Gastrocnemius medialis (tissue), 4 donors: ENCODE measurements at regions not wholly inside any gene's neighbourhood (a gene's known extent, or its start where the extent isn't known, plus 50 kb on each side); places are given as distances from the start of the nearest gene placed in this dataset.

ENCODE experiments used
- POLR2A ChIP-seq, 2 donors: fragments of 450-650 bp; IDR thresholded peaks; one replicate each; pipeline ENCODE4 v1.6.1; 2017; ENCODE audit warnings: antibody characterized with exemption in 2 of 2, mild to moderate bottlenecking in 2 of 2, moderate library complexity in 2 of 2
- TF ChIP-seq, protein P1 (sequence below), 5 experiments: fragments of 450-650 bp in 3 of 5; fragments of 200-600 bp in 2 of 5; sonication (generic) in 2 of 5; IDR thresholded peaks in 4 of 5; conservative IDR thresholded peaks in 1 of 5; 1 replicate in 4 of 5; 2 replicates in 1 of 5; pipeline ENCODE4 v1.5.1; 2016 to 2019; ENCODE audit warnings: antibody characterized with exemption in 5 of 5, mild to moderate bottlenecking in 3 of 5, moderate library complexity in 3 of 5

DNA sequence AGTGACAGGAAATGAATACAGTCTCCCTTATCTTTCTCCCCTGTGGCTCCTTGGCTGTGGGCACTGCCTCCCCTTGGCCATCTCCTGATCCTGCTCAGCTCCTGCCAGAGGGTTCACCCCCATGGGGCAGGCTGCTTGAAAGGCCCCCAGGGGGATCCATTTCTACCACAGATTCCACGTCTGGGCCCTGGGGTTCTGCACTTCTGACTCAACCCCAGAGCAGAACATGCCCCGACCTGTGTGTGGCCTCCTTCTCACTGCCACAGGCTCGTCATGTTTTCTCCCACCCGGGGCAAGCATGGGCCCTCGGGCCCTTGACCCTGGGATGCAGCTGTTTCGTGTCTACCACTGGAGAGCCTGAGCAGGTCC lies 122.2 kb downstream of the ACKR3 start:
- TF ChIP-seq, protein P1, sequence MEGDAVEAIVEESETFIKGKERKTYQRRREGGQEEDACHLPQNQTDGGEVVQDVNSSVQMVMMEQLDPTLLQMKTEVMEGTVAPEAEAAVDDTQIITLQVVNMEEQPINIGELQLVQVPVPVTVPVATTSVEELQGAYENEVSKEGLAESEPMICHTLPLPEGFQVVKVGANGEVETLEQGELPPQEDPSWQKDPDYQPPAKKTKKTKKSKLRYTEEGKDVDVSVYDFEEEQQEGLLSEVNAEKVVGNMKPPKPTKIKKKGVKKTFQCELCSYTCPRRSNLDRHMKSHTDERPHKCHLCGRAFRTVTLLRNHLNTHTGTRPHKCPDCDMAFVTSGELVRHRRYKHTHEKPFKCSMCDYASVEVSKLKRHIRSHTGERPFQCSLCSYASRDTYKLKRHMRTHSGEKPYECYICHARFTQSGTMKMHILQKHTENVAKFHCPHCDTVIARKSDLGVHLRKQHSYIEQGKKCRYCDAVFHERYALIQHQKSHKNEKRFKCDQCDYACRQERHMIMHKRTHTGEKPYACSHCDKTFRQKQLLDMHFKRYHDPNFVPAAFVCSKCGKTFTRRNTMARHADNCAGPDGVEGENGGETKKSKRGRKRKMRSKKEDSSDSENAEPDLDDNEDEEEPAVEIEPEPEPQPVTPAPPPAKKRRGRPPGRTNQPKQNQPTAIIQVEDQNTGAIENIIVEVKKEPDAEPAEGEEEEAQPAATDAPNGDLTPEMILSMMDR (IDR thresholded peaks at IDR 0.05 in 4 of 5, conservative IDR thresholded peaks at IDR 0.05 in 1 of 5) = no peak
- no peak for TF ChIP-seq POLR2A (IDR thresholded peaks at IDR 0.05)
